ENCODE measurements at regions not wholly inside any gene's neighbourhood (a gene's known extent, or its start where the extent isn't known, plus 50 kb on each side); places are given as distances from the start of the nearest gene placed in this dataset.
"Not testable (repeated sequence)": the region's sequence is repeated elsewhere in the genome, so short reads cannot be mapped to it uniquely, and the experiment has no call there.

DNA sequence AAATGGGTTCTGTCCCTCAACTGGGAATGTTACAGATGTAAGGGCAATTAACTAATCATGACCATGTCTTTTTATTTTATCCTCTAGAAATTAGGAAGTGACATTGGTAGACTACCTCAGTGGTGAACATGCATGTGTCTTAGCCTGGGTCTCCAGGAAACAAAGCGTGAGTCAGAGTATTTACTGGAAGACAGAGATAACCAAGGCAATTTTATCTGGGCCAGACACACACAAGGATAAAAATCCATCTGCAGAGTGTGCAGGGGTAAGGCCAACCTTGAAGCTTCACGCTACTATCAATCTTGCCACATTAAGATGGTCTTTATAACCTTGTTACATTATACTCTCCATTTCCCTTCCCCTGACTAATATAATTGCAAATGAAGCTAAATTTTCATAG lies 487.5 kb downstream of the SUCLG1 start:
- no peaks in the 10 kb centered on the region for H3K27me3 Mint-ChIP-seq
- ATAC-seq (no peak), DNase-seq (no peak)
- no peaks in the 10 kb centered on the region for H3K36me3 Mint-ChIP-seq
- CTCF ChIA-PET: no interaction called here
- H3K4me1 Mint-ChIP-seq: no peaks in the 10 kb centered on the region
- no peak overlapping the region for H3K4me3 Mint-ChIP-seq
- H3K9me3 Mint-ChIP-seq (ENCODE audit: low read depth): no peaks in the 10 kb centered on the region
- no peak overlapping the region for H3K27ac Mint-ChIP-seq

DNA sequence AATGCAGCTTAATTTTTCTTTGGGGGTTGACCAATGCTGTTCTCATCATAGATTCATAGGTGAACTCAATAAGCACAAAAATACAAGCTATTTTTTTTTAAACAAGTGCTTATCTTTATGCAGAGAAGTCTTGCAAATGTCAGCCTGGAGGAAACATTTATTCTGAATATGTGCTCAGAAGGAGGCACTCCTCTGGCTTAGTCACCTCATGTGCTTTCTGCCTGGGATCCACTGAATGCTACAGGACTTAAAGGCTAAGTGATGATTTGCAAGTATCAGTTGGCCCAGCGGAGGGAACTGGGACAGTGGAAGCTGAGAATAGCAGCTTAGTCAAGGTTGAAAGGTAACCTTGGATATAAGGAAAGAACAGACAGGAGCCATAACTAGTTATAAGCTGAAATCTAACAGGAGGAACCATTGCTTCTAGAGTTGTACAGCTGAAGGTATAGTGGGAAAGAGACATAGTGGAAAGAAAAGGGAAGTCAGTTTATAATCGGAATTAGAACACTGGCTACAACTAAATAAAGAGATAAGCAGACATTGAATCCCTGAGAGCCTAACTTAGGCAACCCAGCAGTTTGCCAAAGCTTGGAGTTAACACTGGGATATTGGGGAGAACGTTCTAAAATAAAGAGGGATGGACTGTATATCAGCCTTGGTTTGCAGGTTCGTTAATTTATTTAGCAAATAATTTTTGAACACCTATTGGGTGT lies 488.7 kb downstream of the SUCLG1 start:
- Mint-ChIP-seq H3K27me3 (no peaks in the 10 kb centered on the region), H3K36me3 (no peaks in the 10 kb centered on the region), H3K27ac (no peak overlapping the region), H3K9me3 (ENCODE audit: low read depth) (no peaks in the 10 kb centered on the region), H3K4me1 (no peaks in the 10 kb centered on the region), H3K4me3 (no peak overlapping the region)
- ATAC-seq (no peak), DNase-seq (no peak)
- CTCF ChIA-PET: no interaction called here

DNA sequence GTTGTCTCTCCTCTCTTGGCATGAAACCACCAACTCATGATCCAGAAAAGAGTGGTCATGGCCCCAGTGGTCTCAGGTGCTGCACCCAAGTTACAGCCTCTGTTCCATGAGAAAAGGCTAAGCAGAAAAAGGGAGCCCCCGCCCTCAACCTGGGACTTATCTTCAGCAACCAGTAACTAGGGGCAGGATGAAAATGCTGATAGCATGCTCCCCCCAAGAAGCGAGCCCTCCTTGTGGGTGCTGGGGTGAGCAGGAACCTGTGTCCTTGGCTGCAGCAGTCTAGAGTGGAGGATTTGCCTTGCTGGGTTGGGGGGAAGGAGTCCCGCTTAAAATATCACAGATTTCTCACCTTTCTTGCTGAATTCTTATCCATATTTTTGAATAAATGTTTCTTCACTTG lies 490.0 kb downstream of the SUCLG1 start:
- DNase-seq (no peak), ATAC-seq (no peak)
- H3K27me3 Mint-ChIP-seq: no peaks in the 10 kb centered on the region
- H3K4me1 Mint-ChIP-seq: no peaks in the 10 kb centered on the region
- CTCF ChIA-PET: no interaction called here
- H3K36me3 Mint-ChIP-seq: no peaks in the 10 kb centered on the region
- H3K4me3 Mint-ChIP-seq: no peak overlapping the region
- H3K27ac Mint-ChIP-seq: no peak overlapping the region
- no peaks in the 10 kb centered on the region for H3K9me3 Mint-ChIP-seq (ENCODE audit: low read depth)

DNA sequence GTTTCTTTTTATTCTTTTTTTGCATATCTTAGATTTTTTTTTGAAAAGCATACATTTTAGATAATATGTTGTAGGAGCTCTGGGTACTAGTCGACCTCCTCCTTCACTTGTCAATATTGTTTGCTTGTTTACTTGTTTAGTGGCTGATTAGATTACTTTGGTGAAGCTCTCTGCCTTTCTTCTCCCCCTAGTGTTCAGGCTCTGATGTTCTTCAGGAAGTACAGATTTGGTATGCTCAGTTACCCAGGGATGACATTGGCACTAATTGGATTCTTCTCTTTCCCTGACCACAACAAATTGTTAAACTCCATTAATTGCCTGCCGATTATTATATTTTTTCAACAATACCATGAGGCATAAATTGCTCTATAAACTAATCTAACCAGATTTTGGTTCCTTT lies 491.2 kb downstream of the SUCLG1 start:
- peaks cover 2% of the 10 kb centered on the region for H3K9me3 Mint-ChIP-seq (ENCODE audit: low read depth)
- no peaks in the 10 kb centered on the region for H3K27me3 Mint-ChIP-seq
- CTCF ChIA-PET: no interaction called here
- no peaks in the 10 kb centered on the region for H3K36me3 Mint-ChIP-seq
- no peaks in the 10 kb centered on the region for H3K4me1 Mint-ChIP-seq
- ATAC-seq: no peak
- DNase-seq: no peak
- H3K4me3 Mint-ChIP-seq: no peak overlapping the region
- H3K27ac Mint-ChIP-seq: no peak overlapping the region

DNA sequence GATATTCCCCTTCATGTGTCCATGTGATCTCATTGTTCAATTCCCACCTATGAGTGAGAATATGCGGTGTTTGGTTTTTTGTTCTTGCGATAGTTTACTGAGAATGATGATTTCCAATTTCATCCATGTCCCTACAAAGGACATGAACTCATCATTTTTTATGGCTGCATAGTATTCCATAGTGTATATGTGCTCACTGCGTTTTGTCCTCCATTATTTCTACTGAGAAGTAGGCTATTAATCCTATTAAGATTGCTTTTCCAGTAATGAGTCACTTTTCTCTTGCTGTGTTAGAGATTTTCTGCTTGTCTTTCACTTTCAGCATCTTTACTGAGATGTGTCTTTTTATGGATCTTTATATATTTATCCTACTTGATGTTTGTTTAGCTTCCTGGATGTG lies 492.1 kb downstream of the SUCLG1 start:
- H3K4me3 Mint-ChIP-seq; ATAC-seq; H3K36me3 Mint-ChIP-seq; H3K4me1 Mint-ChIP-seq; CTCF ChIA-PET; H3K9me3 Mint-ChIP-seq (ENCODE audit: low read depth); H3K27ac Mint-ChIP-seq; DNase-seq; H3K27me3 Mint-ChIP-seq: not testable (repeated sequence)

DNA sequence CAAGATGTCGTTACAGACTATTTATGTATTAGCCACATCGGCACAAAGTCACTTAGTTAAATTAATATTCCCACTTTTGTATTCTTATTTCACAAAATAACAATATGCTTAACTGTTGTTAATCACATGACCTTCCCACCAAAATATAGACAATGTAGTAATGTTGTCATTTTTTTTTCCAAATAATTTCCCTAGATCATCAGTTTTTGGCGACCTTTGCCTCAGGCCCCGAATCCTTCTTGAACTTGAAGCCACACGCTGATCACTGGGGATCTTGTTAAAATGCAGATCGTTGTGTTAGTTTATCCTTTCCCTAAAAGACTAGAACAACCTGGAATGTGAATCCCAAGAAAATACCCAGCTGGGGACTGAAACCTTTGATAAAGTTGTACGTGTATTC lies 497.6 kb downstream of the SUCLG1 start:
- Mint-ChIP-seq H3K27ac (no peak overlapping the region), H3K27me3 (no peaks in the 10 kb centered on the region), H3K9me3 (ENCODE audit: low read depth) (peaks cover 2% of the 10 kb centered on the region), H3K36me3 (no peaks in the 10 kb centered on the region), H3K4me3 (no peak overlapping the region), H3K4me1 (no peaks in the 10 kb centered on the region)
- DNase-seq: no peak
- no peak for ATAC-seq
- CTCF ChIA-PET: no interaction called here

DNA sequence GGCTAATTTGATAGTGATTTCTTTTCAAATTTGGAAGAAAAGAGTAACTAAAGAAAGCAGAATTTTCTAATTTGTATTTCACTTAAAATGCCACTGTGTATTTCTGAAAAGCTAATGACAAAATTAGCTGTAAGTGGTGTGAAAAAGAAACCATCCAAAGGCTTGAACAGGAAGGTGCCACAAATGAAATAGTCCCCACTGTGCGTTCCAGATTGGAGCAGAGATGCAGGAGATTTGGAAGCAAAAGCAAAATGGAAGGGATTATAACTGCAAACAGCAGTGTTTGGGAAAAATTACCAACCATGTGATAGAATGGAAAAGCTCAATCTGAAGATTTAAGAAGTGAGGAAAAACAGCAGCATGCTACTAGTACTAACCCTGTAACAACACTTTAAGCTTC lies 498.7 kb downstream of the SUCLG1 start:
- ATAC-seq (no peak), DNase-seq (no peak)
- CTCF ChIA-PET: no interaction called here
- peaks cover 2% of the 10 kb centered on the region for H3K9me3 Mint-ChIP-seq (ENCODE audit: low read depth)
- no peak overlapping the region for H3K27ac Mint-ChIP-seq
- H3K4me1 Mint-ChIP-seq: no peaks in the 10 kb centered on the region
- H3K4me3 Mint-ChIP-seq: no peak overlapping the region
- no peaks in the 10 kb centered on the region for H3K27me3 Mint-ChIP-seq
- no peaks in the 10 kb centered on the region for H3K36me3 Mint-ChIP-seq

DNA sequence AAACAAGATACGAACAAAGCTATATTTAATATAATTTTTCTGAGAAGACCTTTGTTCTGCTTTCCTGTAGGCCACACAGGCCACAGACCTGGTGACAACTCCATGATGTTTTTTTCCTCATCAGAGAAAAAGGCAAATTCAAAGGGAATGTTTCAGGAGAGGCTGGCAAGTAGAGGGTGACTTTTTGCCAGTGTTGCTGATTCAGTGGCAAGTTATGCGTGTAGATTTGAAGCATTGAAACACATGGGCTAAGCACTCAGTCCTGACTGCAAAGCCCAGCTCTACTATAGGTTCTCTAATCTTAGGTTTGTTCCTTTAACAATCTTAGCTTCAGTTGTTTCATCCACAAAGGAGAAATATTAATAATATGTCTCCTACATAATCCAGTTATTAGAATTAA lies 499.8 kb downstream of the SUCLG1 start:
- H3K27ac Mint-ChIP-seq: no peak overlapping the region
- DNase-seq: no peak
- no peaks in the 10 kb centered on the region for H3K4me1 Mint-ChIP-seq
- CTCF ChIA-PET: no interaction called here
- no peak for ATAC-seq
- no peaks in the 10 kb centered on the region for H3K36me3 Mint-ChIP-seq
- H3K9me3 Mint-ChIP-seq (ENCODE audit: low read depth): peaks cover 2% of the 10 kb centered on the region
- H3K4me3 Mint-ChIP-seq: no peak overlapping the region
- no peaks in the 10 kb centered on the region for H3K27me3 Mint-ChIP-seq

DNA sequence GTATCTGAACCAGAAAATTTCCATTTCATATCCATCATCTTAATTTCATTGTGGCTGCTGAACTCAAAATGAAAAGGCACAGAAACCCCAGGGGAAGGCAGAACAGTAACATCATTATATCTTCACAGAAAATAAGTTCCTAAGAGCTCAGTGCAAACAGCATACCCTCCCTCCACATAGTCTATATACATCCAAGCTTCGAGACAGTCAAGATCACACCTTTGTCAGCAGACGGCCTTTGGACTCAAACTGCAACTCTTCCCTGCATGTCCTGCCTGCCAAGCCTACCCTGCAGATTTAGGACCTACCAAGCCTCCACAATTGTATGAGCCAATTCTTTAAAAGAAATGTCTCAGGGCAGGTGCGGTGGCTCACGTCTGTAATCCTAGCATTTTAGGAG lies 502.1 kb downstream of the SUCLG1 start:
- Mint-ChIP-seq H3K4me1 (no peaks in the 10 kb centered on the region), H3K27me3 (no peaks in the 10 kb centered on the region), H3K27ac (no peak overlapping the region), H3K9me3 (ENCODE audit: low read depth) (no peaks in the 10 kb centered on the region), H3K4me3 (no peak overlapping the region), H3K36me3 (no peaks in the 10 kb centered on the region)
- no peak for DNase-seq
- no peak for ATAC-seq
- CTCF ChIA-PET: no interaction called here

DNA sequence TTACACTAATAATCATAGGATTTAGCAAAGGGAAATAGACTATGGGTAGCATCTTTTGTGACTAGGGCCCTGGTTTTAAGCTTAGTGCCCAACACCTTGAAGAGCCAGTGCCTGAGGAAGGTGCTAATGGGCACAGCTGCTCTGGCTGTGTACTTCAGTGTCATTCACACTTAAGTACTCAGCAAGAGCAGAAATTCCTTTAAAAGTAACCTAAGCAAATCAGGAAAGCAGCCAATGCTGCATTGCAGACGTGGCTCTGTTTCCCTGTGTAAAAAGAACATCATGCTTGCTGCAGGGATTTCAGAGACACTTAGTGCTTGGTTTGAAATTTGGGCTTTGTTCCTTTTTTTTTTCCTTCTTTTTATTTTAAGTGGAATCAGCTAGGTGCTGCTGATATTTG lies 505.4 kb downstream of the SUCLG1 start:
- Mint-ChIP-seq H3K27ac (no peak overlapping the region), H3K4me3 (no peak overlapping the region), H3K27me3 (no peaks in the 10 kb centered on the region), H3K4me1 (no peaks in the 10 kb centered on the region), H3K9me3 (ENCODE audit: low read depth) (no peaks in the 10 kb centered on the region), H3K36me3 (no peaks in the 10 kb centered on the region)
- CTCF ChIA-PET: no interaction called here
- ATAC-seq (no peak), DNase-seq (no peak)

DNA sequence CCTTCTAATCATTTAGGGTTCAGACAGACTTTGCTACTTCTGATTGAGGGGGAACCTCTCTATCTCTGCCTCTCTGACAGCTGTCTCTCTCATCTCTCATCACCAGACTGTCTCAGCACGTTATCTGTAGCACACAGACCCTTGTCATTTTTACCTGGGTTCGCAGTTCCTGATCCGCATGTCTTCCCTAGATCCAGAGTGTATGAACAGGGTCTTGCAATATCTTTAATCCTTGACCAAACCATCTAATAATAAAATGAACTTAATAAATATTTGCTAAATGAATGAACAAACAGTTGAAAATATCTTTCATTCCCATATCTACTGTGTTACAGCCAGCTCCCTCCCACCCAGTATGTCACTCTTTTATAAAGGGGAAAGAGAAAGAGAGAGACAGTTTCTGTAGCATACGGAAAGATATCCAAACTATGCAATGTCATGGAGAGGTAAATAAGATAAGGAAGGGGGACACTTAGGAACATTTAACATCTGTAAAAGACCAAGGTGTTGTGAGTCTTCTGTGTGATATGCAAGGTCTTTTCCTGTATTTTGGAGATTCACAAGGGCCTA lies 507.6 kb downstream of the SUCLG1 start:
- CTCF ChIA-PET: no interaction called here

DNA sequence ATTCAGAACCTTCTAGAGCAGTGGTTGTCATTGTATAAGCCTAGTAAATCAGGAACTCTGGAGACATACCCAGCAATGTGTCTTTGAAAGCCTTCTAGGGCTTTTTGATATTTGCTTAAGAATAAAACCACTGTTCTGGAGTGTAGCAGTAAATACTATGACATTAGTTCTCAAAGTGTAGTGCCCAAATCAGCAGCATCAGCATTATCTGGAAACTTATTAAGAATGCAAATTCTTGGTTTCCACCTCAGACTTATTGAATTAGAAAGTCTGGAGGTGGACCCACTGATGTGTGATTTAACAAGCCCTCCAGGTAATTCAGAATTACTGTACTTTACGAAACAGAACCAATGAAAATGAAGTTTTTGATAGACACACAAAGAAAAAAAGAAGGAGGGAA lies 509.7 kb downstream of the SUCLG1 start:
- DNase-seq: no peak
- ATAC-seq: no peak
- Mint-ChIP-seq H3K27me3 (no peaks in the 10 kb centered on the region), H3K4me3 (no peak overlapping the region), H3K36me3 (no peaks in the 10 kb centered on the region), H3K27ac (no peak overlapping the region), H3K4me1 (no peaks in the 10 kb centered on the region), H3K9me3 (ENCODE audit: low read depth) (no peaks in the 10 kb centered on the region)
- CTCF ChIA-PET: no interaction called here

More for the DNA sequence above, 507.6 kb downstream of the SUCLG1 start:
- H3K4me3 Mint-ChIP-seq: no peak overlapping the region
- no peaks in the 10 kb centered on the region for H3K4me1 Mint-ChIP-seq
- DNase-seq (no peak), ATAC-seq (no peak)
- H3K27ac Mint-ChIP-seq: no peak overlapping the region
- no peaks in the 10 kb centered on the region for H3K36me3 Mint-ChIP-seq
- H3K9me3 Mint-ChIP-seq (ENCODE audit: low read depth): no peaks in the 10 kb centered on the region
- H3K27me3 Mint-ChIP-seq: no peaks in the 10 kb centered on the region

DNA sequence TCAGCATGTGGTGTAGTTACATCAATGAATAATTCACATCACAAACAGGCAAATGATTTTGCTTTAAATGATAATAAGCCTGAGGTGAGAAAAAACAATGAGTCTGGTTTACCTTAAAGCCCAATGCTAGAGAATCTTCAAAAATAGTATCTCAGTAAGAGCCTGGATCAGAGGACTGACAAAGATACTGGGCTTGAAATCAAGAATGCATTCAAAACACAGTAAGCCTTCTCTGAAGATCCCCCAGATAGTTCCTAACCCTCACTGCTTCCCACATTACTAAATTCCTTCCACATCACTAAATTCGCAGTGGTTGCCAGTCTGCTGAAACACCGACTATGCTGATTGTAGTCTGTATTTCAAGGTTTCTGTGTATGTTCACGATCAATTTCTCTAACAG lies 514.9 kb downstream of the SUCLG1 start:
- Mint-ChIP-seq H3K27ac (no peak overlapping the region), H3K27me3 (no peaks in the 10 kb centered on the region), H3K4me1 (no peaks in the 10 kb centered on the region), H3K4me3 (no peak overlapping the region), H3K36me3 (no peaks in the 10 kb centered on the region), H3K9me3 (ENCODE audit: low read depth) (no peaks in the 10 kb centered on the region)
- CTCF ChIA-PET: no interaction called here
- DNase-seq: no peak
- no peak for ATAC-seq

DNA sequence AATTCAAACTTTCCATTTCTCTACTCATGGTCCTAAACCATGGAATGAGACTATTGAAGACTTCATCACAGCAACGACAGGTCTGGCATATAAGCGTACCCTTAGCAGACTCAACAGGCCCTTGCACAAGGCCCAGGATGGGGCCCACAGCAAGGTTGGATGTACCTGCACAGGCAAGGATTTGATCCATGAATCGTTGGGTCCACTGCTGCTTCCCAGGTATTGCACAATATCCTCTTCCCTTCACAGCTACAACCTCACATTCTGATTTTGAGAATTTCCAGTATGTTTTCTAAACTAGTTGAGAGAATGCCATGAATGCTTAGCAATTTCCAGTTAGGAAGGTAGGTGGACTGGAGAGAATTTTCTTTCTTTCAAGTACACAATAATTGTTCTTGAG lies 515.8 kb downstream of the SUCLG1 start:
- no peaks in the 10 kb centered on the region for H3K9me3 Mint-ChIP-seq (ENCODE audit: low read depth)
- no peak for ATAC-seq
- CTCF ChIA-PET: no interaction called here
- no peak overlapping the region for H3K27ac Mint-ChIP-seq
- no peaks in the 10 kb centered on the region for H3K27me3 Mint-ChIP-seq
- H3K4me3 Mint-ChIP-seq: no peak overlapping the region
- no peaks in the 10 kb centered on the region for H3K4me1 Mint-ChIP-seq
- no peaks in the 10 kb centered on the region for H3K36me3 Mint-ChIP-seq
- no peak for DNase-seq

DNA sequence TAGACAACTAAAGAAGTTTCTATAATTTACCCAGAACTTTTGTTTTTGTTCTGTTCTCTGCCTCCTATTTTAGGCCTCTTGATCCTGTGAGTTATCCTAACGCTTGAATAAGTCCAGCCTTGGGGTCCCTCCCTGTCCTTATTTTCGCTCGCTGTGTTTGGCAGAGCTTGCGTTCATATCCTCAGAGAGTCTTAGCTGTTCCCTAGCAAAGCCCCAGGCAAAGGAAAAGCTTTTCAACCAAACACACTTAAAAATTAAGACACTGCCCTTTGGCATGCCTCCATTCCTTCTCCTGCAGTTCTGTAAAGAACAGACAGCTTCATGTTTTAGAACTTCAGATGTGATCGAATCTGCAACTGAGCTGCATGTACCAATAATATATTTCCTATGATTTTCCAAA lies 517.2 kb downstream of the SUCLG1 start:
- no peak overlapping the region for H3K27ac Mint-ChIP-seq
- DNase-seq (no peak), ATAC-seq (no peak)
- H3K4me3 Mint-ChIP-seq: no peak overlapping the region
- CTCF ChIA-PET: no interaction called here
- no peaks in the 10 kb centered on the region for H3K4me1 Mint-ChIP-seq
- no peaks in the 10 kb centered on the region for H3K27me3 Mint-ChIP-seq
- no peaks in the 10 kb centered on the region for H3K36me3 Mint-ChIP-seq
- H3K9me3 Mint-ChIP-seq (ENCODE audit: low read depth): no peaks in the 10 kb centered on the region

Measured in activated CD8-positive, alpha-beta memory T cell treated with anti-CD3 and anti-CD28 coated beads, Interleukin-2, amount 10 ng/mL, durations not matched to agents 7 days and 5 days (primary cell).